Kidney (tissue), 13 donors: ENCODE measurements at regions not wholly inside any gene's neighbourhood (a gene's known extent, or its start where the extent isn't known, plus 50 kb on each side); places are given as distances from the start of the nearest gene placed in this dataset.
A peak's percentile ranks its signal among the peaks of the same experiment; 100 is the strongest.

ENCODE experiments used
- DNase-seq, 5 donors: peaks; one replicate each; pipeline ENCODE4 v3.0.0-alpha.2; 2013 to 2020
- FAIRE-seq: peaks from 2 replicates; lab custom pipeline; 2012; peaks lifted over from hg19 to GRCh38; lab: Jason Lieb, UNC
- H3K27ac ChIP-seq, 2 donors: one replicate each; pipeline ENCODE4 v1.7.0; 2013; ENCODE audit warnings: low read depth in 2 of 2, low read length in 2 of 2, inconsistent platforms in 1 of 2
- H3K27me3 ChIP-seq: one replicate; pipeline ENCODE4 v1.7.1; 2013; ENCODE audit warnings: low read length, inconsistent platforms; ENCODE audit not compliant: control insufficient read depth, insufficient read depth
- H3K36me3 ChIP-seq, 3 donors: one replicate each; pipeline versions ENCODE4 v1.7.0 to v1.7.1; 2013; ENCODE audit warnings: low read length in 3 of 3, control low read depth in 1 of 3, inconsistent platforms in 1 of 3; ENCODE audit not compliant: insufficient read depth in 3 of 3, control insufficient read depth in 2 of 3
- H3K4me1 ChIP-seq, 3 donors: one replicate each; pipeline versions ENCODE4 v1.7.0 to v1.7.1; 2013; ENCODE audit warnings: low read length in 3 of 3, inconsistent platforms in 1 of 3, low read depth in 1 of 3; ENCODE audit not compliant: control insufficient read depth in 2 of 3, insufficient read depth in 2 of 3
- H3K4me3 ChIP-seq, 3 donors: one replicate each; pipeline versions ENCODE4 v1.7.0 to v1.8.1; 2013; ENCODE audit warnings: low read length in 3 of 3, control low read depth in 1 of 3, inconsistent platforms in 1 of 3
- H3K9ac ChIP-seq, 3 donors: one replicate each; pipeline versions ENCODE4 v1.7.0 to v1.7.1; 2013; ENCODE audit warnings: low read length in 3 of 3, control low read depth in 1 of 3, inconsistent platforms in 1 of 3
- H3K9me3 ChIP-seq, 3 donors: one replicate each; pipeline versions ENCODE4 v1.7.0 to v1.7.1; 2013; ENCODE audit warnings: low read length in 3 of 3, control low read depth in 1 of 3, inconsistent platforms in 1 of 3; ENCODE audit not compliant: control insufficient read depth in 2 of 3, insufficient read depth in 1 of 3
- intact Hi-C: fragments of 100-400 bp; cut with DNase I; formaldehyde crosslinking; loops from one replicate; pipeline ENCODE4 v1.11.1; 2022
- TF ChIP-seq, protein P1 (sequence below): IDR thresholded peaks from 3 replicates; pipeline ENCODE4 v1.5.1; 2012; ENCODE audit warnings: mild to moderate bottlenecking, moderate library complexity, borderline replicate concordance; ENCODE audit not compliant: insufficient read depth; ENCODE audit errors: extremely low read depth
- donor health status: control.
- donor health status: control.
- donor health status: control.
- donor health status: control.
- donor health status: control.
- donor health status: DM: yes; HTN: yes; CAD: no.
- donor health status: Normal renal cell carcinoma (clear cell type).

DNA sequence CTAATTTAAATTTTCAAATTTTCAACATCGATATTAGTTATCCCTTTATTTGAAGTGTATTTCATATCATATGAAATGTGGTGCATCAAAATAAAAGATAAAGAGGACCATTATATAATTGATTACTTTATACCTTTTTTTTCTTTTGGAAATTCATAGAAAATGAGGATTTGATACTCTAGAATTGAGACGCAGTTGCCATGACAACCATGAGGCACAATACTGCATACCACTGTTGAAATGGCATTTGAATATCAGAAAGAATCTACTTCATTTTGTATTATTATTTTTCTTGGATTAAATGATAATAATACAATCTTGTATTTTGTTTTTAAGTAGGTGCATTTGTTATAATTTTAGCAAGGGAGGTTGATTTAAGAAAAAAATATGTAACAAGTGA is 323.1 kb downstream of the PCDH18 start:
- peak; percentile 27 for FAIRE-seq
- no peaks in the 10 kb centered on the region for H3K36me3 ChIP-seq
- H3K27me3 ChIP-seq: no peaks in the 10 kb centered on the region
- intact Hi-C loops: no loop called here
- H3K9me3 ChIP-seq: no peaks in the 10 kb centered on the region
- no peaks in the 10 kb centered on the region for H3K4me1 ChIP-seq
- H3K27ac ChIP-seq: no peak overlapping the region
- no peak for DNase-seq
- H3K4me3 ChIP-seq: no peak overlapping the region
- TF ChIP-seq, protein P1, sequence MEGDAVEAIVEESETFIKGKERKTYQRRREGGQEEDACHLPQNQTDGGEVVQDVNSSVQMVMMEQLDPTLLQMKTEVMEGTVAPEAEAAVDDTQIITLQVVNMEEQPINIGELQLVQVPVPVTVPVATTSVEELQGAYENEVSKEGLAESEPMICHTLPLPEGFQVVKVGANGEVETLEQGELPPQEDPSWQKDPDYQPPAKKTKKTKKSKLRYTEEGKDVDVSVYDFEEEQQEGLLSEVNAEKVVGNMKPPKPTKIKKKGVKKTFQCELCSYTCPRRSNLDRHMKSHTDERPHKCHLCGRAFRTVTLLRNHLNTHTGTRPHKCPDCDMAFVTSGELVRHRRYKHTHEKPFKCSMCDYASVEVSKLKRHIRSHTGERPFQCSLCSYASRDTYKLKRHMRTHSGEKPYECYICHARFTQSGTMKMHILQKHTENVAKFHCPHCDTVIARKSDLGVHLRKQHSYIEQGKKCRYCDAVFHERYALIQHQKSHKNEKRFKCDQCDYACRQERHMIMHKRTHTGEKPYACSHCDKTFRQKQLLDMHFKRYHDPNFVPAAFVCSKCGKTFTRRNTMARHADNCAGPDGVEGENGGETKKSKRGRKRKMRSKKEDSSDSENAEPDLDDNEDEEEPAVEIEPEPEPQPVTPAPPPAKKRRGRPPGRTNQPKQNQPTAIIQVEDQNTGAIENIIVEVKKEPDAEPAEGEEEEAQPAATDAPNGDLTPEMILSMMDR: no peak
- H3K9ac ChIP-seq: no peak overlapping the region

DNA sequence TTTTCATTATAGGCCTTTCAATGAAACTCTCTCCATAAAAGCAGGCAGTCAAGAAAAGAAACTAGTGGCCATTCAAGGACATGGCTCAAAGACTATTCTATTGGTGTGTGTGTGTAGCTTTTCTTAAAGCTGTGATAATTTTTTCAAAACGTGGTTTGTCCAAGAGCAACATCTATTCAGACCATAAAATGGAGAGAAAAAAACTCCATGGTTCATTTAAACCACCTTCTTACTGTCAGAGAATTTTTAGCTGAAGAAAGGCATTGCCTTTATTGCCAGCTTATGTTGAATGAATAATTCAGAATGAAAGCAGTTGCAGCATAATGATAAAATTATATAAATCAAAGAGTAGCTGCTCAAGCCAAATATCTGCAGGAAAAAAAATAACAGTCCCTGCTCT is 325.5 kb downstream of the PCDH18 start:
- Histone ChIP-seq H3K27me3 (no peaks in the 10 kb centered on the region), H3K27ac (no peak overlapping the region), H3K4me3 (no peak overlapping the region), H3K9ac (no peak overlapping the region), H3K9me3 (no peaks in the 10 kb centered on the region), H3K4me1 (no peaks in the 10 kb centered on the region), H3K36me3 (no peaks in the 10 kb centered on the region)
- intact Hi-C loops: no loop called here
- TF ChIP-seq, protein P1: no peak
- DNase-seq (no peak), FAIRE-seq (no peak)

DNA sequence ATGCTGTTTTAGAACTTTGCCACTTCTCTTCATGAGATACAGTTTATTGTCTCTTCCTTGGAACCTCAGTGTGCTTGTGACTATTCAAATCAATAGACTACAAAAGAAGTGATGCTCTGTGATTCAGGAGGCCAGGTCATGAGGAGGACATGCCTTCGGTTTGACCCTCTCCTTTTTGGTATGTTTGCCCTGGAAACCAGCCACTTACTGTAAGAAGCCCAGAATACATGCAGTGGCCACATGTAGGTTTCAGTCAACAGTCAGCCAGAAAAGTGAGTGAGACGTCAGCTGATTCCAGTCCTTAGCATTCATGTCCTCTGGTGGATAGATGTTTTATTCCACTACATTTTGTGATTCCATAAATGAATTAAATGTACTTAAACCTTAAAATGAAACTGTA is 328.7 kb downstream of the PCDH18 start:
- FAIRE-seq (no peak), DNase-seq (peak in 1 of 5 donors; percentile 1)
- Histone ChIP-seq H3K9ac (no peak overlapping the region), H3K4me3 (no peak overlapping the region), H3K4me1 (no peaks in the 10 kb centered on the region), H3K27ac (no peak overlapping the region), H3K9me3 (no peaks in the 10 kb centered on the region), H3K27me3 (no peaks in the 10 kb centered on the region), H3K36me3 (no peaks in the 10 kb centered on the region)
- TF ChIP-seq, protein P1: no peak
- intact Hi-C loops: no loop called here

DNA sequence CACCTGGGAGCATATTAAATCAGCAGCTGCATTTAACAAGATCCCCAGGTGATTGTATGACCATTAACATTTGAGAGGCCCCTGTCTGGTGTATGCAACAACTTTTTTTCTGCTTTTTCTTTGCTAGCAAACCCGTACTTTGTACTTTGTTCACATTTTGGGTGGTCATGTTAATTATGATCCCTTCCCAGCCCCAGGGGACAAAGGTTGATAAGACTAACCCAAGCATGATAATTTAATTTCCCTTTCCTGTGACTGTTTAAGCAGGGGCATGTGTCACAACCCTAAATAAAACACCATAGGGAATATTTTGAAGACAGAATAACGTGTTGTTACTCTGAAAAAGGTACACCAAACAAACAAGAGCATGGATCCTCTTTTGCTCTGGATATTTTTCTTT is 332.0 kb downstream of the PCDH18 start:
- H3K27me3 ChIP-seq: no peaks in the 10 kb centered on the region
- TF ChIP-seq, protein P1: no peak
- intact Hi-C loops: no loop called here
- H3K27ac ChIP-seq: peak overlapping the region in 1 of 2 donors; percentile 7
- peak overlapping the region in 1 of 3 donors; percentile 22 for H3K4me3 ChIP-seq
- H3K9me3 ChIP-seq: no peaks in the 10 kb centered on the region
- no peaks in the 10 kb centered on the region for H3K36me3 ChIP-seq
- no peak overlapping the region for H3K9ac ChIP-seq
- DNase-seq (peak in 2 of 5 donors; percentile 16 to 45), FAIRE-seq (no peak)
- no peaks in the 10 kb centered on the region for H3K4me1 ChIP-seq
